ENCODE measurements at regions not wholly inside any gene's neighbourhood (a gene's known extent, or its start where the extent isn't known, plus 50 kb on each side); places are given as distances from the start of the nearest gene placed in this dataset.

DNA sequence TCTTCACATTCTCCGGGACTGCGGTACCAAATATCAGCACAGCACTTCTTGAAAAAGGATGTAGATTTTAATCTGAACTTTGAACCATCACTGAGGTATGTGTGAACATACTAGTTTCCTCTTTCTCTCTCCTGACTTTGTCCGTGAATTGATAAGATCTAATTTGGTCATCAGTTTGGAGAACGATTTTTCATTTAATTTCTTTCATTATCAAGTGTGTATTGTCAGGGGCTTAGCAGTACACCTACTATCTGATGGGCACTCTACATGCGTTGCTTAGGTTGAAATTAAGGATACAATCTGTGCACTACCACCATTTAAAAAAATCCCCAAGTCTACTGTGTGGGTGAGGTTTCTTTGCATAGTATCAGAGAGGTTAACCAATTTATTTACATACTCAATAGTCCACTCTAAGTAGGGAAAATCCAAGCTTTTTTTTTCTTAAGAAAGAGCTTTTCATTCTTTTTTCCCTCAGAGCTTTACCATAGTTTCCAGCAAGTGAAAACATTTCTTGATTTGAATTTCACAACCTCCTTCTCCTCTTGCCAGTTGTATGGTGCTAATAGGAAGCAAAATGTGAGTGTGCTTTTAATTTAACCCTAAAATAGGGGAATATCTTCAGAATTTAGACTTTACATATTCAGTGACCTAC lies 105.4 kb upstream of the ESR1 start:
- DNase-seq (ENCODE audit: low spot score): no peak

- no peak for DNase-seq (ENCODE audit: low spot score)
These were observed 104.4 kb upstream of the ESR1 start for GRCh38 chr6:151702851-151703658.

DNA sequence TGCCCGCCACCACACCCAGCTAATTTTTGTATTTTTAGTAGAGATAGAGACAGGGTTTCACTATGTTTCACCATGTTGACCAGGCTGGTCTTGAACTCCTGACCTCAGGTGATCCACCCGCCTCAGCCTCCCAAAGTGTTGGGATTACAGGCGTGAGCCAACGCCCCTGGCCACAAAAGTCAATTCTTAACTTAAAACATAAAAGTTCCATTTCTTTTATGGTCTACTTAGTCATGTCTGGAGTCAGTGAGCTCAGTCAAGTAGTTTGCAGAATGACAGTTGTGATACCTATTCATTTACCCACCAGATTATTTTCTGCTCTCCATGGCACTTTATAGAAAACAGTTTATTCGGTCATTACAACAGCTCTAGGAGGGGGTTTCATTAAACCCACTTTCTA lies 103.1 kb upstream of the ESR1 start:
- DNase-seq (ENCODE audit: low spot score): no peak

GRCh38 chr6:151705993-151706733 lies 101.3 kb upstream of the ESR1 start:
- DNase-seq (ENCODE audit: low spot score): no peak

GRCh38 chr6:151709329-151709728 lies 98.2 kb upstream of the ESR1 start:
- no peak for DNase-seq (ENCODE audit: low spot score)

DNA sequence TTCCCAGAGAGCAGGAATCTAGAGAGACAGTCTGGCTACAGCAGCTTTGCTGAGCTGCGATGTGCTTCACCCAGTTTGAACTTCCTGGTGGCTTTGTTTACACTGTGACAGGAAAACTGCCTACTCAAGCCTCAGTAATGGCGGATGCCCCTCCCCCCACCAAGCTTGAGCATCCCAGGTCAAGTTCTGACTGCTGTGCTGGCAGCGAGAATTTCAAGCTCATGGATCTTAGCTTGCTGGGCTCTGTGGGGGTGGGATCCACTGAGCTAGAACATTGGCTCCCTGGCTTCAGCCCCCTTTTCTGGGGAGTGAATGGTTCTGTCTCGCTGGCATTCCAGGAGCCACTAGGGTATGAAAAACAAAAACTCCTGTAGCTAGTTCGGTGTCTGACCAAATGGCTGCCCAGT lies 91.0 kb upstream of the ESR1 start:
- DNase-seq (ENCODE audit: low spot score): no peak

GRCh38 chr6:151719070-151719469 lies 88.4 kb upstream of the ESR1 start:
- DNase-seq (ENCODE audit: low spot score): no peak

GRCh38 chr6:151721146-151721545 lies 86.3 kb upstream of the ESR1 start:
- no peak for DNase-seq (ENCODE audit: low spot score)

DNA sequence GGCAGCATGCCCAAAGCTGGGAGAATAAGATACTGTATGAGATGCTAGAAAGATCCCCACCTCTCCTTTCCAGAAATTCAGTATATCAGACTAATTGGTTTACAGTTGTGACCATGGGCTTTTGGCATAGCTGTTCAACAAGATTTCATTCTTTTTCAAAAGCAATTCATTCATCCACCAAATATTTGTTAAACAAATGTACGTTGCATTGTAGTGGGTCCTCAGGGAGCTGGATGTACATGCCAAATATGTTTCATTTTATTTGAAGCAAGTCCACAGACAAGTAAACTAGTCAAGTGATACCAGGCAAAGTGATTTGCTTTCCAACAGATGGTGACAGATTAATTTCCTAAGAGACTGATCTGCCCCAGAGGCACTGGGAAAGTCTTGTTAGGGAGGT lies 85.8 kb upstream of the ESR1 start:
- no peak for DNase-seq (ENCODE audit: low spot score)

DNA sequence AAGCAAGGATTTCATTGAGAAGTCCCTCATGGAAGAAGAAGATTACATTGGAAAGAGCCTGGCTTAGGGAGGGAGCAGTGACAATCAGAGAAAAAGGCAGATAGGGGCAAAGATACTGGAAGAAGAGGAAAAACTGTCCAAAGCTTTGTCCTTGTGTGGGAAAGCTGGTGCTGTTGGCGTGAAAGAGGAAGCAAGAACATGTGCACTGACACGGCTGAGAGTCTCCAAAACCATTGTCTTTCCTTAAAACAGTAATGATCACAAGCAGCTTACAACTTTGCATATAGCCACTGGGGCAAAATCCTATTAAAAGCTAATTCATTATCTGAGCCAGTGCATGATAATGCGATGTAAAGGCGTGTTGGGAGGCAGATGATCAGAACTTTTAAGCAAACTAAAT lies 85.1 kb upstream of the ESR1 start:
- DNase-seq (ENCODE audit: low spot score): no peak

- no peak for DNase-seq (ENCODE audit: low spot score)
These were observed 84.3 kb upstream of the ESR1 start for GRCh38 chr6:151723152-151723551.

GRCh38 chr6:151729829-151730495 lies 77.5 kb upstream of the ESR1 start:
- no peak for DNase-seq (ENCODE audit: low spot score)

GRCh38 chr6:151730496-151730870 lies 77.0 kb upstream of the ESR1 start:
- DNase-seq (ENCODE audit: low spot score): no peak

DNA sequence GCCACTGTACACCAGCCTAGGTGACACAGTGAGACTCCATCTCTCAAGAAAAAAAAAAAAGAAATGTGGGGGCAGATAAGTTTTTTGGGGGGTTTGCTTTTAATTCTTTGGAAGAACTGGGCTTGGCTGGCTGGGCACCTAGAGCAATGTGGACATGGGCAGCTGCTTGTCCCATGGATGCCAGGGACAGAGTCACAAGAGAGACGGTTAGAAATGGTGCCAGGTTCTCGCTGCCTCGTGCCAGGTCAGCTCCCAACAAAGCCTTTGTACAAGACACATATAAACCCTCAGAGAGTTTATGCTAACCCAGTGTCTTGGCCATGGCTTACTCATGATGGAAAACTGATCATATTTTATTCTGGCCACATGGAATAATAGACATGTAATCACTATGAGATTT lies 76.2 kb upstream of the ESR1 start:
- no peak for DNase-seq (ENCODE audit: low spot score)

DNA sequence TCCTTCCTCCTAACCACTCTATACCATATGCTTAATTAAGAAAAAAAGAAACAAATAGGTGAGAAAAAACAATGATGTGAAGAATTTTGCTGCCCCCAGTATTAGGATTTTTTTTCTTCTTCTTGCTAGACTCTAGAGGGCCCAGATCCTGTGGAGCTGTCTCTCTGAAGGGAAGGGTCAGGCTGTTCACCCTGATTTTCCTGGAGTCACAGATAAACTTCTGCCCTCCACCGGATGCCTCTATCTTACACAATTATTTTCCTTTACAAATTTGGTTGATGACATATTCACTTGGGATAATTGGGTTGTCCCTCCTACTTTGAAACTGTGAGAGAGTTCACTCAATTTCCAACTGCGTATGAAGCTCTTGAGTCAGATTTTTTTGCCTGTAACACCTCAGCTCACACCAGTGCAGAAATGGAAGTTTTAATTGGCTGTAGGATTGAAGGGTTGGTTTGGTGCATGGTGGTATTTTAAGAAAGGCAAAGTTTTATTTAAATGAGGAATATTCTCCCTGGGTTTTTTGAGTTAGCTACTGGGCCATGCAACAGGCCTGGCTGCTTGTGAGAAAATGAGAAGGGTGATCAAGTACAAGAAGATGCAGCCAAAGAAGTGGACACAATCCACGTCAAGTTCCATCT lies 73.7 kb upstream of the ESR1 start:
- DNase-seq (ENCODE audit: low spot score): peak; percentile 25

- DNase-seq (ENCODE audit: low spot score): no peak
These were observed 69.2 kb upstream of the ESR1 start for GRCh38 chr6:151738267-151738666.

- DNase-seq (ENCODE audit: low spot score): no peak
These were observed 68.5 kb upstream of the ESR1 start for GRCh38 chr6:151738960-151739359.

GRCh38 chr6:151740820-151741219 lies 66.7 kb upstream of the ESR1 start:
- no peak for DNase-seq (ENCODE audit: low spot score)

GRCh38 chr6:151747896-151748295 lies 59.6 kb upstream of the ESR1 start:
- DNase-seq (ENCODE audit: low spot score): no peak

- no peak for DNase-seq (ENCODE audit: low spot score)
These were observed 58.1 kb upstream of the ESR1 start for GRCh38 chr6:151749341-151749740.

GRCh38 chr6:151753581-151753980 lies 53.9 kb upstream of the ESR1 start:
- DNase-seq (ENCODE audit: low spot score): no peak

DNA sequence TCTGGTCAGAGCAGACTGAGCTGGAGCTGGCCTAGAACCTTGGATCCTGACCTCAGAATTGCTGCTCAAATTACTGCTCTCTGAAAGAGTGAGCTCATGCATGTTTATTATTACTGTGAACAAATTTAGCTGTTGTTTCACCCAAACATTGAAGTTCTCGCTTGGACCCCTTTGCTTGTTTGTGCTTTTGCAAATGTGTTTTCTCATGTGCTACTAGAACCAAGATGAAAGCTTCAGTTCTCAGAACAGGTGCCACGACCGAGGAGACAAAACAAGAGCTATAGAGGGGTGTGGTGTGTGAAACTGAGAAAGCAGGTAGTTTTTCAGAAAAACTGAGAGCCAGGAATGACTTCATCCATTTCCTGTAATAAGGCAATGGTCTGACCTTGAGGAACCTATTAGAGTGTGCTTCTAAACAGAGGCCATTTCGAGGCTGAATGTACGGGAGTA lies 50.0 kb upstream of the ESR1 start:
- no peak for DNase-seq (ENCODE audit: low spot score)
